ENCODE measurements at regions not wholly inside any gene's neighbourhood (a gene's known extent, or its start where the extent isn't known, plus 50 kb on each side); places are given as distances from the start of the nearest gene placed in this dataset.

DNA sequence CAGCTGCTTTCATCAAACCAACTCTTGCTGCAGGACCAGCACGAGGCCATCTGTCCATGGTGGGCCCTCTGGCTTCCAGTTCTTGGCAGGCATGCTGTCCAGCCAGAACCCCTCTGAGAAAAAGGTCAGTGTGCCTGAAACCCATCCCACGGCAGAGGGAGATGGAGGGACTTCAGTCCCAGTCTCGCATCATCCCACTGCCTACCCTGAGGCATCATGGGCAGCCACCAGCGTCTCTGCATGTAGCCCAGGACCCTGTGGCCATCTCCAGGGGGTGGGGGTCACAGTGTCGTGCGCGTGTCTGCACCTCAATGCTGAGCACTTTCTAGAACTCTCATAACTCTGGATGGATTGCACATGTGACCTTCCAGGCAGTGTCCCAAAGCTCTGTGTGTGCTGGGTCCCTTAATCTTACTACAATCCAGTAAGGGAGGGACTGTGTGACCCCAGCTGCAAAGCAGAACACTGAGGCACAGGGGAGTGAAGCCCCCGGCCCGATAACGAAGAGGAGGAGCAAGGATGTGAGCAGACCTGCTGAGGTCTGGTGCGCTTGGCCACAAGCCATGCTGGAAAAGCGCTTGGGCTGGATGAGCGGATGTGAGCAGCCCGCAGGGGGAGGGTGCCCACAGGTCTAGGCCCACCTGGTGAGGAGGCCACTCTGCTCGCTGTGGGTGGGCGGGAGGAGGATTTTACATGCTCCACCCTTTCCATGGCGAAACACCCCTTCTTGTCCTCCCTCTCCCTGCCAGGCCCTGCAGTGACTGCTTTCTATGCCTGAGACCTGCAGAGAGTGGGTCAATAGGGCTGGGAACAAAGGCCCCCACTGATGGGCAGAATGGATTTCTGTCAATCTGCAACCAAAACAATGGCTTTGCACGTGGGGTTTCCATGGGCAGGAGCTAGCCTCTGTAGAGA is 1401.0 kb downstream of the BRD1 start:
- Mint-ChIP-seq H3K4me1 (peaks cover 10% of the 10 kb centered on the region), H3K36me3 (ENCODE audit: low read depth) (no peaks in the 10 kb centered on the region)
- no peaks in the 10 kb centered on the region for H3K4me1 ChIP-seq (ENCODE audit: insufficient read depth)

More for the DNA sequence above, 1401.0 kb downstream of the BRD1 start:
- H3K9me3 Mint-ChIP-seq, result peaks cover 3% of the 10 kb centered on the region; the same call in 1 of the 3 replicates
- no peak overlapping the region for H3K27ac Mint-ChIP-seq
- H3K36me3 ChIP-seq (ENCODE audit: insufficient read depth), result no peaks in the 10 kb centered on the region
- H2AFZ ChIP-seq, result no peak overlapping the region
- no peaks in the 10 kb centered on the region for H4K20me1 ChIP-seq (replicated peaks; ENCODE audit: insufficient read depth)
- no peak overlapping the region for H3K4me2 ChIP-seq
- no peaks in the 10 kb centered on the region for H3K27me3 ChIP-seq (ENCODE audit: insufficient read depth)
- TF ChIP-seq, protein P1, sequence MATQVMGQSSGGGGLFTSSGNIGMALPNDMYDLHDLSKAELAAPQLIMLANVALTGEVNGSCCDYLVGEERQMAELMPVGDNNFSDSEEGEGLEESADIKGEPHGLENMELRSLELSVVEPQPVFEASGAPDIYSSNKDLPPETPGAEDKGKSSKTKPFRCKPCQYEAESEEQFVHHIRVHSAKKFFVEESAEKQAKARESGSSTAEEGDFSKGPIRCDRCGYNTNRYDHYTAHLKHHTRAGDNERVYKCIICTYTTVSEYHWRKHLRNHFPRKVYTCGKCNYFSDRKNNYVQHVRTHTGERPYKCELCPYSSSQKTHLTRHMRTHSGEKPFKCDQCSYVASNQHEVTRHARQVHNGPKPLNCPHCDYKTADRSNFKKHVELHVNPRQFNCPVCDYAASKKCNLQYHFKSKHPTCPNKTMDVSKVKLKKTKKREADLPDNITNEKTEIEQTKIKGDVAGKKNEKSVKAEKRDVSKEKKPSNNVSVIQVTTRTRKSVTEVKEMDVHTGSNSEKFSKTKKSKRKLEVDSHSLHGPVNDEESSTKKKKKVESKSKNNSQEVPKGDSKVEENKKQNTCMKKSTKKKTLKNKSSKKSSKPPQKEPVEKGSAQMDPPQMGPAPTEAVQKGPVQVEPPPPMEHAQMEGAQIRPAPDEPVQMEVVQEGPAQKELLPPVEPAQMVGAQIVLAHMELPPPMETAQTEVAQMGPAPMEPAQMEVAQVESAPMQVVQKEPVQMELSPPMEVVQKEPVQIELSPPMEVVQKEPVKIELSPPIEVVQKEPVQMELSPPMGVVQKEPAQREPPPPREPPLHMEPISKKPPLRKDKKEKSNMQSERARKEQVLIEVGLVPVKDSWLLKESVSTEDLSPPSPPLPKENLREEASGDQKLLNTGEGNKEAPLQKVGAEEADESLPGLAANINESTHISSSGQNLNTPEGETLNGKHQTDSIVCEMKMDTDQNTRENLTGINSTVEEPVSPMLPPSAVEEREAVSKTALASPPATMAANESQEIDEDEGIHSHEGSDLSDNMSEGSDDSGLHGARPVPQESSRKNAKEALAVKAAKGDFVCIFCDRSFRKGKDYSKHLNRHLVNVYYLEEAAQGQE (IDR thresholded peaks at IDR 0.05; ENCODE audit: unreplicated experiment), result no peak
- no peak for TF ChIP-seq NANOG (IDR thresholded peaks at IDR 0.05; ENCODE audit: borderline replicate concordance)
- no peak for TF ChIP-seq JUNB (IDR thresholded peaks at IDR 0.05; ENCODE audit: unreplicated experiment)
- TF ChIP-seq, protein P2, sequence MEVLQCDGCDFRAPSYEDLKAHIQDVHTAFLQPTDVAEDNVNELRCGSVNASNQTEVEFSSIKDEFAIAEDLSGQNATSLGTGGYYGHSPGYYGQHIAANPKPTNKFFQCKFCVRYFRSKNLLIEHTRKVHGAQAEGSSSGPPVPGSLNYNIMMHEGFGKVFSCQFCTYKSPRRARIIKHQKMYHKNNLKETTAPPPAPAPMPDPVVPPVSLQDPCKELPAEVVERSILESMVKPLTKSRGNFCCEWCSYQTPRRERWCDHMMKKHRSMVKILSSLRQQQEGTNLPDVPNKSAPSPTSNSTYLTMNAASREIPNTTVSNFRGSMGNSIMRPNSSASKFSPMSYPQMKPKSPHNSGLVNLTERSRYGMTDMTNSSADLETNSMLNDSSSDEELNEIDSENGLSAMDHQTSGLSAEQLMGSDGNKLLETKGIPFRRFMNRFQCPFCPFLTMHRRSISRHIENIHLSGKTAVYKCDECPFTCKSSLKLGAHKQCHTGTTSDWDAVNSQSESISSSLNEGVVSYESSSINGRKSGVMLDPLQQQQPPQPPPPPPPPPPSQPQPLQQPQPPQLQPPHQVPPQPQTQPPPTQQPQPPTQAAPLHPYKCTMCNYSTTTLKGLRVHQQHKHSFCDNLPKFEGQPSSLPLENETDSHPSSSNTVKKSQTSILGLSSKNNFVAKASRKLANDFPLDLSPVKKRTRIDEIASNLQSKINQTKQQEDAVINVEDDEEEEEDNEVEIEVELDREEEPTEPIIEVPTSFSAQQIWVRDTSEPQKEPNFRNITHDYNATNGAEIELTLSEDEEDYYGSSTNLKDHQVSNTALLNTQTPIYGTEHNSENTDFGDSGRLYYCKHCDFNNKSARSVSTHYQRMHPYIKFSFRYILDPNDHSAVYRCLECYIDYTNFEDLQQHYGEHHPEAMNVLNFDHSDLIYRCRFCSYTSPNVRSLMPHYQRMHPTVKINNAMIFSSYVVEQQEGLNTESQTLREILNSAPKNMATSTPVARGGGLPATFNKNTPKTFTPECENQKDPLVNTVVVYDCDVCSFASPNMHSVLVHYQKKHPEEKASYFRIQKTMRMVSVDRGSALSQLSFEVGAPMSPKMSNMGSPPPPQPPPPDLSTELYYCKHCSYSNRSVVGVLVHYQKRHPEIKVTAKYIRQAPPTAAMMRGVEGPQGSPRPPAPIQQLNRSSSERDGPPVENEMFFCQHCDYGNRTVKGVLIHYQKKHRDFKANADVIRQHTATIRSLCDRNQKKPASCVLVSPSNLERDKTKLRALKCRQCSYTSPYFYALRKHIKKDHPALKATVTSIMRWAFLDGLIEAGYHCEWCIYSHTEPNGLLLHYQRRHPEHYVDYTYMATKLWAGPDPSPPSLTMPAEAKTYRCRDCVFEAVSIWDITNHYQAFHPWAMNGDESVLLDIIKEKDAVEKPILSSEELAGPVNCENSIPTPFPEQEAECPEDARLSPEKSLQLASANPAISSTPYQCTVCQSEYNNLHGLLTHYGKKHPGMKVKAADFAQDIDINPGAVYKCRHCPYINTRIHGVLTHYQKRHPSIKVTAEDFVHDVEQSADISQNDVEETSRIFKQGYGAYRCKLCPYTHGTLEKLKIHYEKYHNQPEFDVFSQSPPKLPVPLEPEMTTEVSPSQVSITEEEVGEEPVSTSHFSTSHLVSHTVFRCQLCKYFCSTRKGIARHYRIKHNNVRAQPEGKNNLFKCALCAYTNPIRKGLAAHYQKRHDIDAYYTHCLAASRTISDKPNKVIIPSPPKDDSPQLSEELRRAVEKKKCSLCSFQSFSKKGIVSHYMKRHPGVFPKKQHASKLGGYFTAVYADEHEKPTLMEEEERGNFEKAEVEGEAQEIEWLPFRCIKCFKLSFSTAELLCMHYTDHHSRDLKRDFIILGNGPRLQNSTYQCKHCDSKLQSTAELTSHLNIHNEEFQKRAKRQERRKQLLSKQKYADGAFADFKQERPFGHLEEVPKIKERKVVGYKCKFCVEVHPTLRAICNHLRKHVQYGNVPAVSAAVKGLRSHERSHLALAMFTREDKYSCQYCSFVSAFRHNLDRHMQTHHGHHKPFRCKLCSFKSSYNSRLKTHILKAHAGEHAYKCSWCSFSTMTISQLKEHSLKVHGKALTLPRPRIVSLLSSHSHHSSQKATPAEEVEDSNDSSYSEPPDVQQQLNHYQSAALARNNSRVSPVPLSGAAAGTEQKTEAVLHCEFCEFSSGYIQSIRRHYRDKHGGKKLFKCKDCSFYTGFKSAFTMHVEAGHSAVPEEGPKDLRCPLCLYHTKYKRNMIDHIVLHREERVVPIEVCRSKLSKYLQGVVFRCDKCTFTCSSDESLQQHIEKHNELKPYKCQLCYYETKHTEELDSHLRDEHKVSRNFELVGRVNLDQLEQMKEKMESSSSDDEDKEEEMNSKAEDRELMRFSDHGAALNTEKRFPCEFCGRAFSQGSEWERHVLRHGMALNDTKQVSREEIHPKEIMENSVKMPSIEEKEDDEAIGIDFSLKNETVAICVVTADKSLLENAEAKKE (CRISPR knock-in tag; IDR thresholded peaks at IDR 0.05), result no peak
- TF ChIP-seq ZNF331 (CRISPR knock-in tag; IDR thresholded peaks at IDR 0.05; ENCODE audit: low read depth), result no peak
- TF ChIP-seq EZH2 (IDR thresholded peaks at IDR 0.05; ENCODE audit: low read depth, unreplicated experiment), result no peak
- TF ChIP-seq, protein P3, sequence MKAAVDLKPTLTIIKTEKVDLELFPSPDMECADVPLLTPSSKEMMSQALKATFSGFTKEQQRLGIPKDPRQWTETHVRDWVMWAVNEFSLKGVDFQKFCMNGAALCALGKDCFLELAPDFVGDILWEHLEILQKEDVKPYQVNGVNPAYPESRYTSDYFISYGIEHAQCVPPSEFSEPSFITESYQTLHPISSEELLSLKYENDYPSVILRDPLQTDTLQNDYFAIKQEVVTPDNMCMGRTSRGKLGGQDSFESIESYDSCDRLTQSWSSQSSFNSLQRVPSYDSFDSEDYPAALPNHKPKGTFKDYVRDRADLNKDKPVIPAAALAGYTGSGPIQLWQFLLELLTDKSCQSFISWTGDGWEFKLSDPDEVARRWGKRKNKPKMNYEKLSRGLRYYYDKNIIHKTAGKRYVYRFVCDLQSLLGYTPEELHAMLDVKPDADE (IDR thresholded peaks at IDR 0.05), result no peak
- TF ChIP-seq CREB1 (CRISPR knock-in tag; IDR thresholded peaks at IDR 0.05; ENCODE audit: low read depth), result no peak
- TF ChIP-seq POLR2AphosphoS5 (IDR thresholded peaks at IDR 0.05; ENCODE audit: low read depth), result no peak
- TF ChIP-seq STAT1 (IDR thresholded peaks at IDR 0.05; ENCODE audit: unreplicated experiment), result no peak
- TF ChIP-seq ZNF114 (CRISPR knock-in tag; IDR thresholded peaks at IDR 0.05), result no peak
- TF ChIP-seq, protein P4, sequence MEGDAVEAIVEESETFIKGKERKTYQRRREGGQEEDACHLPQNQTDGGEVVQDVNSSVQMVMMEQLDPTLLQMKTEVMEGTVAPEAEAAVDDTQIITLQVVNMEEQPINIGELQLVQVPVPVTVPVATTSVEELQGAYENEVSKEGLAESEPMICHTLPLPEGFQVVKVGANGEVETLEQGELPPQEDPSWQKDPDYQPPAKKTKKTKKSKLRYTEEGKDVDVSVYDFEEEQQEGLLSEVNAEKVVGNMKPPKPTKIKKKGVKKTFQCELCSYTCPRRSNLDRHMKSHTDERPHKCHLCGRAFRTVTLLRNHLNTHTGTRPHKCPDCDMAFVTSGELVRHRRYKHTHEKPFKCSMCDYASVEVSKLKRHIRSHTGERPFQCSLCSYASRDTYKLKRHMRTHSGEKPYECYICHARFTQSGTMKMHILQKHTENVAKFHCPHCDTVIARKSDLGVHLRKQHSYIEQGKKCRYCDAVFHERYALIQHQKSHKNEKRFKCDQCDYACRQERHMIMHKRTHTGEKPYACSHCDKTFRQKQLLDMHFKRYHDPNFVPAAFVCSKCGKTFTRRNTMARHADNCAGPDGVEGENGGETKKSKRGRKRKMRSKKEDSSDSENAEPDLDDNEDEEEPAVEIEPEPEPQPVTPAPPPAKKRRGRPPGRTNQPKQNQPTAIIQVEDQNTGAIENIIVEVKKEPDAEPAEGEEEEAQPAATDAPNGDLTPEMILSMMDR (conservative IDR thresholded peaks at IDR 0.05; ENCODE audit: low read depth in 2 of 2), result no peak
- TF ChIP-seq EZH2phosphoT487 (IDR thresholded peaks at IDR 0.05; ENCODE audit: unreplicated experiment), result no peak
- H3K4me3 Mint-ChIP-seq, result no peak overlapping the region
- no peaks in the 10 kb centered on the region for H3K79me2 ChIP-seq (replicated peaks; ENCODE audit: insufficient read depth)
- H3K4me3 ChIP-seq, result no peak overlapping the region
- H3K27me3 Mint-ChIP-seq (ENCODE audit: insufficient read depth, low read depth, poor library complexity), result peaks cover 6% of the 10 kb centered on the region
- H3K27ac ChIP-seq (ENCODE audit: low read depth), result no peak overlapping the region
- no peaks in the 10 kb centered on the region for H3F3A ChIP-seq (replicated peaks; ENCODE audit: low read depth)
- DNase-seq (ENCODE audit: low spot score) (no peak), ATAC-seq (no peak)
- H3K9me2 ChIP-seq (ENCODE audit: insufficient read depth), result no peaks in the 10 kb centered on the region

Data from GM23338 (cell line).